SK-N-MC (cell line): ENCODE measurements at regions not wholly inside any gene's neighbourhood (a gene's known extent, or its start where the extent isn't known, plus 50 kb on each side); places are given as distances from the start of the nearest gene placed in this dataset.

ENCODE experiments used
- EZH2 ChIP-seq: fragments of 200-600 bp; sonication (generic); IDR thresholded peaks from one replicate; pipeline ENCODE4 v1.6.1; 2017; ENCODE audit warnings: antibody characterized with exemption
- FOXP2 ChIP-seq: optimal IDR thresholded peaks from 2 replicates; pipeline ENCODE3; 2011; ENCODE audit warnings: mild to moderate bottlenecking, moderate library complexity; ENCODE audit not compliant: insufficient read depth; ENCODE audit errors: extremely low read length, control extremely low read depth
- POLR2AphosphoS5 ChIP-seq: IDR thresholded peaks from 2 replicates; pipeline ENCODE4 v1.6.1; 2012; ENCODE audit warnings: mild to moderate bottlenecking, low read depth, low read length, borderline replicate concordance

DNA sequence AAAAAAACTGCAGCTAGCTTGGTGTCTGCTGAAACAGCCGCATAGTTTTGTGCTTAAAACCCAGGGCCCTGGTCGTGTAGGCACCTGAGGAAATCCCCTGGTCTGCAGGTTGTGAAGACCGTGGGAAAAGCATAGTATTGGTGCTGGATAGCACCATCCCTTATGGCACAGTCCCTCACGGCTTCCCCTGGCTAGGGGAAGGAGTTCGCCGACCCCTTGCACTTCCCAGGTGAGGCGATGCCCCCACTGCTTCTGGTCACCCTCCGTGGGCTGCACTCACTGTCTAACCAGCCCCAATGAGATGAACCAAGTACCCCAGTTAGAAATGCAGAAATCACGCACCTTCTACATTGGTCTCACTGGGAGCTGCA is 1105.1 kb downstream of the STPG2 start:
- TF ChIP-seq POLR2AphosphoS5 (no peak), EZH2 (no peak), FOXP2 (no peak)
